Transverse colon (tissue), 4 donors: ENCODE measurements at regions not wholly inside any gene's neighbourhood (a gene's known extent, or its start where the extent isn't known, plus 50 kb on each side); places are given as distances from the start of the nearest gene placed in this dataset.

Source experiments
- CTCF ChIP-seq, 5 experiments: fragments of 200-600 bp in 3 of 5; fragments of 450-650 bp in 2 of 5; sonication (generic) in 3 of 5; IDR thresholded peaks; 1 replicate in 2 of 5; 2 replicates in 3 of 5; pipeline ENCODE4 v1.5.1; 2016 to 2017; ENCODE audit warnings: antibody characterized with exemption in 5 of 5, inconsistent platforms in 3 of 5, mild to moderate bottlenecking in 2 of 5, moderate library complexity in 1 of 5
- EP300 ChIP-seq: sonication (generic); formaldehyde crosslinking; IDR thresholded peaks from one replicate; pipeline ENCODE4 v1.6.1; 2017; ENCODE audit warnings: antibody characterized with exemption, low read depth
- POLR2A ChIP-seq: fragments of 450-650 bp; IDR thresholded peaks from one replicate; pipeline ENCODE4 v1.6.1; 2016; ENCODE audit warnings: antibody characterized with exemption, mild to moderate bottlenecking, moderate library complexity
- POLR2AphosphoS5 ChIP-seq, 3 donors: sonication (generic); formaldehyde crosslinking; IDR thresholded peaks; one replicate each; pipeline ENCODE4 v1.6.1; 2016; ENCODE audit warnings: antibody characterized with exemption in 3 of 3

GRCh38 chr6:55052846-55053245 lies 121.5 kb upstream of the HCRTR2 start:
- TF ChIP-seq CTCF (IDR thresholded peaks at IDR 0.05): no peak
- no peak for TF ChIP-seq EP300
- TF ChIP-seq POLR2AphosphoS5 (IDR thresholded peaks at IDR 0.05): no peak
- no peak for TF ChIP-seq POLR2A
